GM23338 (cell line): ENCODE measurements at regions not wholly inside any gene's neighbourhood (a gene's known extent, or its start where the extent isn't known, plus 50 kb on each side); places are given as distances from the start of the nearest gene placed in this dataset.

Experiments used
- CREB1 ChIP-seq: fragments of 250-450 bp; sonication (Bioruptor Pico); IDR thresholded peaks from 2 replicates; pipeline ENCODE4 v1.5.0; 2020; ENCODE audit warnings: low read depth, mild to moderate bottlenecking, moderate library complexity
- EZH2 ChIP-seq: fragments of 200-600 bp; sonication (generic); IDR thresholded peaks from one replicate; pipeline ENCODE4 v1.8.0; 2017; ENCODE audit warnings: antibody characterized with exemption, mild to moderate bottlenecking, low read depth; ENCODE audit not compliant: unreplicated experiment
- EZH2phosphoT487 ChIP-seq: fragments of 200-600 bp; sonication (generic); IDR thresholded peaks from one replicate; pipeline ENCODE4 v1.8.1; 2018; ENCODE audit warnings: antibody characterized with exemption; ENCODE audit not compliant: unreplicated experiment
- JUNB ChIP-seq: IDR thresholded peaks from one replicate; pipeline ENCODE4 v1.6.1; 2016; ENCODE audit warnings: antibody characterized with exemption; ENCODE audit not compliant: unreplicated experiment
- NANOG ChIP-seq: IDR thresholded peaks from 2 replicates; pipeline ENCODE4 v1.6.1; 2016; ENCODE audit warnings: antibody characterized with exemption, borderline replicate concordance
- POLR2AphosphoS5 ChIP-seq: IDR thresholded peaks from 2 replicates; pipeline ENCODE4 v1.6.1; 2016; ENCODE audit warnings: antibody characterized with exemption, low read depth
- REST ChIP-seq: IDR thresholded peaks from one replicate; pipeline ENCODE4 v1.6.1; 2018; ENCODE audit warnings: antibody characterized with exemption; ENCODE audit not compliant: unreplicated experiment
- STAT1 ChIP-seq: IDR thresholded peaks from one replicate; pipeline ENCODE4 v1.6.1; 2016; ENCODE audit warnings: antibody characterized with exemption; ENCODE audit not compliant: unreplicated experiment
- ZNF114 ChIP-seq: fragments of 250-450 bp; sonication (Bioruptor Pico); IDR thresholded peaks from 2 replicates; pipeline ENCODE4 v1.5.0; 2020; ENCODE audit warnings: mild to moderate bottlenecking, moderate library complexity
- ZNF331 ChIP-seq: fragments of 250-450 bp; sonication (Bioruptor Pico); IDR thresholded peaks from 2 replicates; pipeline ENCODE4 v1.5.0; 2020; ENCODE audit warnings: low read depth, mild to moderate bottlenecking, moderate library complexity
- TF ChIP-seq, protein P1 (sequence below), 2 experiments: fragments of 200-600 bp in 1 of 2; sonication (generic) in 1 of 2; conservative IDR thresholded peaks; 2 replicates each; pipeline versions ENCODE4 v1.5.1 to v1.6.1; 2016 to 2017; ENCODE audit warnings: antibody characterized with exemption in 2 of 2, low read depth in 2 of 2, mild to moderate bottlenecking in 2 of 2, moderate library complexity in 1 of 2
- TF ChIP-seq, protein P2 (sequence below): IDR thresholded peaks from 2 replicates; pipeline ENCODE4 v1.6.1; 2016; ENCODE audit warnings: antibody characterized with exemption

- TF ChIP-seq, protein P1, sequence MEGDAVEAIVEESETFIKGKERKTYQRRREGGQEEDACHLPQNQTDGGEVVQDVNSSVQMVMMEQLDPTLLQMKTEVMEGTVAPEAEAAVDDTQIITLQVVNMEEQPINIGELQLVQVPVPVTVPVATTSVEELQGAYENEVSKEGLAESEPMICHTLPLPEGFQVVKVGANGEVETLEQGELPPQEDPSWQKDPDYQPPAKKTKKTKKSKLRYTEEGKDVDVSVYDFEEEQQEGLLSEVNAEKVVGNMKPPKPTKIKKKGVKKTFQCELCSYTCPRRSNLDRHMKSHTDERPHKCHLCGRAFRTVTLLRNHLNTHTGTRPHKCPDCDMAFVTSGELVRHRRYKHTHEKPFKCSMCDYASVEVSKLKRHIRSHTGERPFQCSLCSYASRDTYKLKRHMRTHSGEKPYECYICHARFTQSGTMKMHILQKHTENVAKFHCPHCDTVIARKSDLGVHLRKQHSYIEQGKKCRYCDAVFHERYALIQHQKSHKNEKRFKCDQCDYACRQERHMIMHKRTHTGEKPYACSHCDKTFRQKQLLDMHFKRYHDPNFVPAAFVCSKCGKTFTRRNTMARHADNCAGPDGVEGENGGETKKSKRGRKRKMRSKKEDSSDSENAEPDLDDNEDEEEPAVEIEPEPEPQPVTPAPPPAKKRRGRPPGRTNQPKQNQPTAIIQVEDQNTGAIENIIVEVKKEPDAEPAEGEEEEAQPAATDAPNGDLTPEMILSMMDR (conservative IDR thresholded peaks at IDR 0.05; ENCODE audit: low read depth in 2 of 2) = no peak
- TF ChIP-seq EZH2 (no peak), EZH2phosphoT487 (no peak), POLR2AphosphoS5 (no peak), JUNB (no peak), REST (no peak), ZNF331 (CRISPR knock-in tag) (no peak), CREB1 (no peak), ZNF114 (CRISPR knock-in tag) (no peak), NANOG (no peak), STAT1 (no peak)
- TF ChIP-seq, protein P2, sequence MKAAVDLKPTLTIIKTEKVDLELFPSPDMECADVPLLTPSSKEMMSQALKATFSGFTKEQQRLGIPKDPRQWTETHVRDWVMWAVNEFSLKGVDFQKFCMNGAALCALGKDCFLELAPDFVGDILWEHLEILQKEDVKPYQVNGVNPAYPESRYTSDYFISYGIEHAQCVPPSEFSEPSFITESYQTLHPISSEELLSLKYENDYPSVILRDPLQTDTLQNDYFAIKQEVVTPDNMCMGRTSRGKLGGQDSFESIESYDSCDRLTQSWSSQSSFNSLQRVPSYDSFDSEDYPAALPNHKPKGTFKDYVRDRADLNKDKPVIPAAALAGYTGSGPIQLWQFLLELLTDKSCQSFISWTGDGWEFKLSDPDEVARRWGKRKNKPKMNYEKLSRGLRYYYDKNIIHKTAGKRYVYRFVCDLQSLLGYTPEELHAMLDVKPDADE = no peak
Observed at GRCh38 chr5:57831932-57832331, 349.3 kb upstream of the ACTBL2 start.
